Brain microvascular endothelial cell (primary cell): ENCODE measurements at regions not wholly inside any gene's neighbourhood (a gene's known extent, or its start where the extent isn't known, plus 50 kb on each side); places are given as distances from the start of the nearest gene placed in this dataset.
A peak's percentile ranks its signal among the peaks of the same experiment; 100 is the strongest.
"Not testable (repeated sequence)": the region's sequence is repeated elsewhere in the genome, so short reads cannot be mapped to it uniquely, and the experiment has no call there.

Experiments used
- DNase-seq: peaks from one replicate; pipeline ENCODE4 v3.0.0-alpha.2; 2020
- H3K27ac ChIP-seq: fragments of 250-450 bp; sonication (Bioruptor Pico); 2 replicates; pipeline ENCODE4 v1.5.1; 2020; ENCODE audit warnings: mild to moderate bottlenecking, moderate library complexity
- H3K27me3 ChIP-seq: fragments of 250-450 bp; sonication (Bioruptor Pico); replicated peaks from 2 replicates; pipeline ENCODE4 v1.5.1; 2020; ENCODE audit warnings: mild to moderate bottlenecking
- H3K36me3 ChIP-seq: fragments of 250-450 bp; sonication (Bioruptor Pico); replicated peaks from 2 replicates; pipeline ENCODE4 v1.5.1; 2020; ENCODE audit warnings: mild to moderate bottlenecking
- H3K4me3 ChIP-seq: 2 replicates; pipeline ENCODE4 v1.5.1; 2011; ENCODE audit warnings: low read depth, mild to moderate bottlenecking, control low read depth, low read length, moderate library complexity
- in situ Hi-C: cut with HindIII; loops from 2 replicates; pipeline ENCODE4 v1.10.0; 2017; ENCODE audit warnings: low sequenced_read_pairs, low pct_ligation_motif_present
- TF ChIP-seq, protein P1 (sequence below): IDR thresholded peaks from 2 replicates; pipeline ENCODE4 v1.5.1; 2011; ENCODE audit warnings: low read depth, mild to moderate bottlenecking, moderate library complexity, low read length, control low read depth, inconsistent platforms; ENCODE audit errors: missing control alignments

DNA sequence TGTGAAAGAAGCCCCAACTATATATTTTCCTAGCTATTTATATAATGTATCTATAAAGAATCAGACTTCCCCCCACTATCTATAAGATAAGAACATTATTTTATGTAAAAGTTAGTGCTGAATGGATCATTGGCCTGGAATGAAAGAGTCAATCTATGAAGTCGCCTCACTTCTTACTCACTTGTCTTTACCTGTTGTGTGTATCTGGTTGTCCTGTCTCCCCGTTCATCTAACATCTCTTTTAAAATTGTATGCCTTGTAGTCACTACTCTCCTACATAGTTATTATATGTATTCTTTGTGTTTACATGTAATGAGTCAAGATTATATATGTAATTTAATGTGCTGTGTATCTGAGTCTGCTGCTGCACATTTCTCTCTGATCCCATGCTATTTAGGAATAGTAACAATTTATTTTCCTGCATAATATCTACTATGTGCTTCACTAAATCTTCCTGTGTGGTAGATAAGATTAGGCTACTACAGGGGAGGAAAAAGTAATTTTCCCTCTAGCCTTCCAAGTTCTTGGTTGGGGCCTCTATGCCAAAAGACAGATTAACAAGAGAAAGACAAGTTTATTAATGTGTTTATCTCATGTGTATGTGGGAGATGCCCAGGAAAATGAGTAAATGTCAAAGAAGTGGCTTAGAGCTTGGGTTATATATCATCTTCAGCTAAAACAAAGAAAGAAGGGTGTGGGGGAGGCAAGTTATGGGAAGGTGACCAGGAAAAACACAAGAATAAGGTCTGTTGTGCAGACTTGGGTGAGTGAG, 77.6 kb upstream of the FRMPD4 start:
- in situ Hi-C loops: no loop called here
- Histone ChIP-seq H3K27ac (no peak overlapping the region), H3K36me3 (no peaks in the 10 kb centered on the region), H3K27me3 (no peaks in the 10 kb centered on the region), H3K4me3 (no peak overlapping the region)
- no peak for DNase-seq
- TF ChIP-seq, protein P1, sequence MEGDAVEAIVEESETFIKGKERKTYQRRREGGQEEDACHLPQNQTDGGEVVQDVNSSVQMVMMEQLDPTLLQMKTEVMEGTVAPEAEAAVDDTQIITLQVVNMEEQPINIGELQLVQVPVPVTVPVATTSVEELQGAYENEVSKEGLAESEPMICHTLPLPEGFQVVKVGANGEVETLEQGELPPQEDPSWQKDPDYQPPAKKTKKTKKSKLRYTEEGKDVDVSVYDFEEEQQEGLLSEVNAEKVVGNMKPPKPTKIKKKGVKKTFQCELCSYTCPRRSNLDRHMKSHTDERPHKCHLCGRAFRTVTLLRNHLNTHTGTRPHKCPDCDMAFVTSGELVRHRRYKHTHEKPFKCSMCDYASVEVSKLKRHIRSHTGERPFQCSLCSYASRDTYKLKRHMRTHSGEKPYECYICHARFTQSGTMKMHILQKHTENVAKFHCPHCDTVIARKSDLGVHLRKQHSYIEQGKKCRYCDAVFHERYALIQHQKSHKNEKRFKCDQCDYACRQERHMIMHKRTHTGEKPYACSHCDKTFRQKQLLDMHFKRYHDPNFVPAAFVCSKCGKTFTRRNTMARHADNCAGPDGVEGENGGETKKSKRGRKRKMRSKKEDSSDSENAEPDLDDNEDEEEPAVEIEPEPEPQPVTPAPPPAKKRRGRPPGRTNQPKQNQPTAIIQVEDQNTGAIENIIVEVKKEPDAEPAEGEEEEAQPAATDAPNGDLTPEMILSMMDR: no peak

DNA sequence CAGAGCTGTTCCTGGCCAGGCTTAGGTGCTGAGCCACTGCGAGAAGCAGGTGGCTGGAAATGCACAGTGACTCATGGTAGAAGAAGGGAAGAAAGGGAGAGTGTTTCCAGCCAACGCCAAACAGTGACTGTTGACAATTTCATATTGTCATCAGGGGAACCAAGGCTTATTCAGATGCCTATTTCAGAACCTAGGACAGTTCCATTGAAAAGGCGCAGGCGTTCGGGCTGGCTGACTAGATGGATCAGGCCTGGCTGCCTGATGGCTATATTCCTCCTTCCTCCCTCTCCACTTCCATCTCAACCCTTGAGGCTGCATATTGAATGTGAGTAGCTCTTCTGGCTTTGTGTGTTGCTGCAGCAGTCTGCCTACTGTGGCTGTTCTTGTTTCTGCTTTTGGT, 73.0 kb upstream of the FRMPD4 start:
- in situ Hi-C loops: no loop called here
- DNase-seq: peak; percentile 24
- TF ChIP-seq, protein P1: no peak

DNA sequence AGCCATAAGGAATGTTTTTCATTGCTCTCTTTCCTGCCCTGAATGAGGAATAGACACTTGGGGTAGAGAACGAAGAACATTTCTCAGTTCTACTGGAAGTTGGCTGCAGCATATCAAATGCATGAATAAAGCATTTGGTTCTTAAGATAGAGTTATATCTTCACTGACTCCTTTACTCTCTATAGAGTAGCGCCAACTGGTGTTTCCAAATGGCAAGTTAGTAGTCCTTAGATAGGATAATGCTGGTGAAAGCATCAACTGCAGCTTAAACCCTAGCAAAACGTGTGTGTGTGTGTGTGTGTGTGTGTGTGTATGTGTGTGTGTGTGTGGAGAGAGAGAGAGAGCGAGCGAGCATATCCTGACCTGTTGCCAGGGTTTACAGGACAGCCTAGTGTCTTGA, 62.2 kb upstream of the FRMPD4 start:
- Histone ChIP-seq H3K36me3 (no peaks in the 10 kb centered on the region), H3K27me3 (no peaks in the 10 kb centered on the region), H3K27ac (no peak overlapping the region), H3K4me3 (no peak overlapping the region)
- no peak for DNase-seq
- in situ Hi-C loops: no loop called here
- TF ChIP-seq, protein P1: peak; percentile 23

More for the DNA sequence above, 73.0 kb upstream of the FRMPD4 start:
- Histone ChIP-seq H3K27ac (no peak overlapping the region), H3K36me3 (no peaks in the 10 kb centered on the region), H3K27me3 (no peaks in the 10 kb centered on the region), H3K4me3 (no peak overlapping the region)

DNA sequence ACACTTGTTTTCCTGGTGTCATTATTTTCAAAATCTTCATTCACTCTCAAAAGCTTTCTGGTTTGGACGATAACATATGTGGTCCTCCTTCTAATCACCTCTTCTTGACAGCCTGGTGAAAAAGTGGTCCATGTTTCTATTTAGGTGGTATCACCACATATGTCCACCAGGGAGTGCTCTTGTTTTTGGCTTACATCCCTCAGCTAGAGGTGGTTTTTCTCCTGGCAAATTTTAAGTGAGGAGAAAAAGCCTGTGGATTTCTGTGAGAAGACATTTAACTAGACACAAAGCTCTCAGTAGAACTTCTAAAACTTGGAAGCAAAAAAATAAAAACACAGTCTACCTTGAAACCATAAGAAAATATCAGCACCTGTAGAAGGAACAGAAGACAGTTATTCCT, 58.0 kb upstream of the FRMPD4 start:
- in situ Hi-C loops: no loop called here
- no peak overlapping the region for H3K27ac ChIP-seq
- TF ChIP-seq, protein P1: peak; percentile 47
- no peak overlapping the region for H3K4me3 ChIP-seq
- peak; percentile 31 for DNase-seq
- no peaks in the 10 kb centered on the region for H3K27me3 ChIP-seq
- no peaks in the 10 kb centered on the region for H3K36me3 ChIP-seq

DNA sequence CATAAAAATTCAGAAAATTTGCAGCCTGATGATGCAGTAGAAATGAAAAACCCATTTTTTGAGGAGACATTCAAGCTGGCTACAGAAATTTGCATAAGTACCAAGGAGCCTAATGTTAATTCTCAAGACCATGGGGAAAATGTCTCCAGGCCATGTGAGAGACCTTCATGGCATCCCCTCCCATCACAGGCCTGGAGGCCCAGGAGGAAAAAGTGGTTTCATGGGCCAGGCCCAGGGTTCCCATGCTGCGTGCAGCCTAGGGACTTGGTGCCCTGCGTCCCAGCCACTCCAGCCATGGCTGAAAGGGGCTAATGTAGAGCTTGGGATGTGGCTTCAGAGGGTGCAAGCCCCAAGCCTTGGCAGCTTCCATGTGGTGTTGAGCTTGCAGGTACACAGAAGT, 55.3 kb upstream of the FRMPD4 start:
- in situ Hi-C loops, H3K27me3 ChIP-seq, H3K4me3 ChIP-seq, DNase-seq, H3K36me3 ChIP-seq, H3K27ac ChIP-seq: not testable (repeated sequence)
